Neural cell (in vitro differentiated cells): ENCODE measurements at regions not wholly inside any gene's neighbourhood (a gene's known extent, or its start where the extent isn't known, plus 50 kb on each side); places are given as distances from the start of the nearest gene placed in this dataset.
"Not testable (repeated sequence)": the region's sequence is repeated elsewhere in the genome, so short reads cannot be mapped to it uniquely, and the experiment has no call there.

Source experiments
- EP300 ChIP-seq: fragments of 450-650 bp; conservative IDR thresholded peaks from 2 replicates; pipeline ENCODE4 v1.6.1; 2014; ENCODE audit warnings: antibody characterized with exemption, mild to moderate bottlenecking, moderate library complexity; ENCODE audit not compliant: poor library complexity, severe bottlenecking
- EZH2 ChIP-seq: fragments of 200-600, 300-800 bp; shearing (Covaris generic), sonication (generic); IDR thresholded peaks from 2 replicates; pipeline ENCODE4 v1.6.1; 2014; ENCODE audit warnings: antibody characterized with exemption, low read length, borderline replicate concordance, mild to moderate bottlenecking; ENCODE audit not compliant: insufficient read depth, poor library complexity, severe bottlenecking
- MXI1 ChIP-seq: fragments of 450-650 bp; conservative IDR thresholded peaks from 2 replicates; pipeline ENCODE4 v1.6.1; 2014; ENCODE audit warnings: antibody characterized with exemption, mild to moderate bottlenecking; ENCODE audit not compliant: poor library complexity, severe bottlenecking
- POLR2AphosphoS5 ChIP-seq: IDR thresholded peaks from 2 replicates; pipeline ENCODE4 v1.6.1; 2012
- RAD21 ChIP-seq: fragments of 450-650 bp; conservative IDR thresholded peaks from 2 replicates; pipeline ENCODE4 v1.6.1; 2014; ENCODE audit warnings: antibody characterized with exemption, mild to moderate bottlenecking, moderate library complexity
- SMC3 ChIP-seq: fragments of 450-650 bp; conservative IDR thresholded peaks from 2 replicates; pipeline ENCODE4 v1.6.1; 2014; ENCODE audit warnings: antibody characterized with exemption, mild to moderate bottlenecking, moderate library complexity; ENCODE audit not compliant: poor library complexity
- TAF1 ChIP-seq: IDR thresholded peaks from 2 replicates; pipeline ENCODE4 v1.6.1; 2012; ENCODE audit warnings: low read depth
- TF ChIP-seq, protein P1 (sequence below): fragments of 450-650 bp; IDR thresholded peaks from 2 replicates; pipeline ENCODE4 v1.5.1; 2014; ENCODE audit warnings: antibody characterized with exemption, mild to moderate bottlenecking, moderate library complexity; ENCODE audit not compliant: poor library complexity, severe bottlenecking
- TF ChIP-seq, protein P2 (sequence below): IDR thresholded peaks from 2 replicates; pipeline ENCODE4 v1.6.1; 2012; ENCODE audit warnings: borderline replicate concordance

DNA sequence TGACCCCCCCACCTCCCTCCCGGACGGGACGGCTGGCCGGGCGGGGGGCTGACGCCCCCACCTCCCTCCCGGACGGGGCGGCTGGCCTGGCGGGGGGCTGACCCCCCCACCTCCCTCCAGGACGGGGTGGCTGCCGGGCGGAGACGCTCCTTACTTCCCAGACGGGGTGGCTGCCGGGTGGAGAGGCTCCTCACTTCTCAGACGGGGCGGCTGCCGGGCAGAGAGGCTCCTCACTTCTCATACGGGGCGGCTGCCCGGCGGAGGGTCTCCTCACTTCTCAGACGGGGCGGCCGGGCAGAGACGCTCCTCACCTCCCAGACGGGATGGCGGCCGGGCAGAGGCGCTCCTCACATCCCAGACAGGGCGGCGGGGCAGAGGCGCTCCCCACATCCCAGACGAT lies 84.7 kb downstream of the OR2B2 start:
- TF ChIP-seq, protein P1, sequence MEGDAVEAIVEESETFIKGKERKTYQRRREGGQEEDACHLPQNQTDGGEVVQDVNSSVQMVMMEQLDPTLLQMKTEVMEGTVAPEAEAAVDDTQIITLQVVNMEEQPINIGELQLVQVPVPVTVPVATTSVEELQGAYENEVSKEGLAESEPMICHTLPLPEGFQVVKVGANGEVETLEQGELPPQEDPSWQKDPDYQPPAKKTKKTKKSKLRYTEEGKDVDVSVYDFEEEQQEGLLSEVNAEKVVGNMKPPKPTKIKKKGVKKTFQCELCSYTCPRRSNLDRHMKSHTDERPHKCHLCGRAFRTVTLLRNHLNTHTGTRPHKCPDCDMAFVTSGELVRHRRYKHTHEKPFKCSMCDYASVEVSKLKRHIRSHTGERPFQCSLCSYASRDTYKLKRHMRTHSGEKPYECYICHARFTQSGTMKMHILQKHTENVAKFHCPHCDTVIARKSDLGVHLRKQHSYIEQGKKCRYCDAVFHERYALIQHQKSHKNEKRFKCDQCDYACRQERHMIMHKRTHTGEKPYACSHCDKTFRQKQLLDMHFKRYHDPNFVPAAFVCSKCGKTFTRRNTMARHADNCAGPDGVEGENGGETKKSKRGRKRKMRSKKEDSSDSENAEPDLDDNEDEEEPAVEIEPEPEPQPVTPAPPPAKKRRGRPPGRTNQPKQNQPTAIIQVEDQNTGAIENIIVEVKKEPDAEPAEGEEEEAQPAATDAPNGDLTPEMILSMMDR = not testable (repeated sequence)
- not testable (repeated sequence) for TF ChIP-seq TAF1, RAD21, SMC3, POLR2AphosphoS5, MXI1, EP300, EZH2
- TF ChIP-seq, protein P2, sequence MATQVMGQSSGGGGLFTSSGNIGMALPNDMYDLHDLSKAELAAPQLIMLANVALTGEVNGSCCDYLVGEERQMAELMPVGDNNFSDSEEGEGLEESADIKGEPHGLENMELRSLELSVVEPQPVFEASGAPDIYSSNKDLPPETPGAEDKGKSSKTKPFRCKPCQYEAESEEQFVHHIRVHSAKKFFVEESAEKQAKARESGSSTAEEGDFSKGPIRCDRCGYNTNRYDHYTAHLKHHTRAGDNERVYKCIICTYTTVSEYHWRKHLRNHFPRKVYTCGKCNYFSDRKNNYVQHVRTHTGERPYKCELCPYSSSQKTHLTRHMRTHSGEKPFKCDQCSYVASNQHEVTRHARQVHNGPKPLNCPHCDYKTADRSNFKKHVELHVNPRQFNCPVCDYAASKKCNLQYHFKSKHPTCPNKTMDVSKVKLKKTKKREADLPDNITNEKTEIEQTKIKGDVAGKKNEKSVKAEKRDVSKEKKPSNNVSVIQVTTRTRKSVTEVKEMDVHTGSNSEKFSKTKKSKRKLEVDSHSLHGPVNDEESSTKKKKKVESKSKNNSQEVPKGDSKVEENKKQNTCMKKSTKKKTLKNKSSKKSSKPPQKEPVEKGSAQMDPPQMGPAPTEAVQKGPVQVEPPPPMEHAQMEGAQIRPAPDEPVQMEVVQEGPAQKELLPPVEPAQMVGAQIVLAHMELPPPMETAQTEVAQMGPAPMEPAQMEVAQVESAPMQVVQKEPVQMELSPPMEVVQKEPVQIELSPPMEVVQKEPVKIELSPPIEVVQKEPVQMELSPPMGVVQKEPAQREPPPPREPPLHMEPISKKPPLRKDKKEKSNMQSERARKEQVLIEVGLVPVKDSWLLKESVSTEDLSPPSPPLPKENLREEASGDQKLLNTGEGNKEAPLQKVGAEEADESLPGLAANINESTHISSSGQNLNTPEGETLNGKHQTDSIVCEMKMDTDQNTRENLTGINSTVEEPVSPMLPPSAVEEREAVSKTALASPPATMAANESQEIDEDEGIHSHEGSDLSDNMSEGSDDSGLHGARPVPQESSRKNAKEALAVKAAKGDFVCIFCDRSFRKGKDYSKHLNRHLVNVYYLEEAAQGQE = not testable (repeated sequence)
